GM21723 (cell line): ENCODE measurements at regions not wholly inside any gene's neighbourhood (a gene's known extent, or its start where the extent isn't known, plus 50 kb on each side); places are given as distances from the start of the nearest gene placed in this dataset.
"Not testable (repeated sequence)": the region's sequence is repeated elsewhere in the genome, so short reads cannot be mapped to it uniquely, and the experiment has no call there.

Experiments used
- ATAC-seq: cut with Tn5 transposase; IDR thresholded peaks from one replicate; pipeline ENCODE4 v1.9.1; 2021; ENCODE audit warnings: mild to moderate bottlenecking, moderate library complexity; ENCODE audit not compliant: unreplicated experiment

DNA sequence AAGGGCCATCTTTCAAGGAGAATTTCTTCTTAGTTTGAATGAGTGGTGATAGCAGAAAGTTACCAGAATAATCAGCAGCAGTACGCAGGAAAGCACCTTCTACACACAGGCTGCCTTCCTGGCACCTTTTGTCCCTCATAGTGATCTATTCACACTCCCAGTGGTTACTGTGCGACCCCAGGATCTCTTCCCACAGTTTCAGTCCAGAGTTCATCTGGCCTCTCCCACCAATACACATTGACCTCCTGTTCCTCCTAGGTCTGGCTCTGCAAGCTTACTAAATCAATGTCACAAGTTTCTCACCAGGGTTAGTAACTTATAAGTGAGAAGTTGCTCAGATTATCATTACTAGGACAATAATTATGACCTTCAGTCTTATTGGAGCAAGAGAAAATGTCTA, 99.1 kb upstream of the PIK3R1 start:
- no peak for ATAC-seq

DNA sequence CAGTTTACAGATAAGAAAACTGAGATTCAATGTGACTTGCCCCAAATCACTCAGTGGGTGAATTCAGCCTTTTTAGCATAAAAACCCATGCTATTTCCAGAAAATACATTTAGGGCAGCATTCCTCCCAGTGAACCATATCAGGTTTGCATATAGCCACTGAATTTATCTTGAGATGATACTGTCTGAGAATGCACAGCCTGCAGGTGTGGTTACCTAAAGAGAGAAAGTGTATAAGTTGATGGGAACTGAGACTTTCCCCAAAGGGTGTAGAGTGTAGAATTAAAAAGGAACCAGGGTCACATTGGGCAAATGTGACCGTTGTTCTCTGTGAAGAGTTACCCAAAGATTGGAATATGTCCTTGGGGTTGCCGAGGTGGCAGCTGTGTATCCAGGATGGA, 100.0 kb upstream of the PIK3R1 start:
- ATAC-seq: no peak

DNA sequence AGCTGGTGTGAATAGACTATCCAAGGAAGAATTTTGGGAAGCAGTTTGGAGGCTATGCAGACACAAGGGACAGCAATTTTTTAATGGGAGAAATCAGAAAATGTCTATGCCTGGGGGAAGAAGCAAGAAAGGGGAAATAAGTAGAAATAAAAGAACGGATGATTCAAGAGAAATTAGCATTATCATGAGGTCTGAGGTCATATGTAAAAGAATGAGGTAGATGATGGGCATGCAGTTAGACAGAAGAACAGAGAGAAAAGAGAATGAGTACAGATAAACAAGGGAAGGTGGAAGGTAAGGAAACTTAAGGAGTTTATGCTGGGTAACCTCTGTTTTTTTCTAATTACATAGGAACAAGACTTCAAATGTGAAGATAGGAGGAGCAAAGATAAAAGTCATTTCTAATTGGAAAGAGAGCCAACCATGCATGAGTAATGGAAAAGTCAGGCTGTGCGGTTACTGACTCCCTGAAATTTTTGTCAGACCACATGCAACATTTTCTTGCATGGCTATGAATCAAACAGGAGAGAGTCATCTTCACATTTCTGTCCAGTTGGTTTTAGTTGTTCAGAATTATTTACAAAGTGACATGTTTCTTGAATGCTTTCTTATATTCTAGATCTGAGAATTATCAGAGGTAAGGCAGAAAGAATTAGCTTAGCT, 101.0 kb upstream of the PIK3R1 start:
- no peak for ATAC-seq

DNA sequence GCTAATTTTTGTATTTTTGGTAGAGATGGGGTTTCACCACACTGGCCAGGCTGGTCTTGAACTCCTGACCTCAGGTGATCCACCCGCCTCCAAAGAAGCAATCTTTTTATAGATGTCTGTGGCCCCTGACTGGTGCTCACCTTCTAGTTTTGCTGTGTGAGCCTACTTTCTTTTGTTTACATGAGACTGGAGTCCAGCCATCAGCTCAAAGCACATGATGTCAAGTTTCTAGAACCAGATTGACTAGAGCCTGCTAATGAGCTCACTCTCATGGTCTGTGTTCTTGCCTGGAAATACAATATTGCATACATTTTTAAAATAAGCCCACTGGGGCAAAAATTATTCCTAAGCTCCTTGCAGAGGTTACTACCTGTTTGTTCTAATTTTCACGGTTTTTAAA, 102.9 kb upstream of the PIK3R1 start:
- ATAC-seq: no peak

DNA sequence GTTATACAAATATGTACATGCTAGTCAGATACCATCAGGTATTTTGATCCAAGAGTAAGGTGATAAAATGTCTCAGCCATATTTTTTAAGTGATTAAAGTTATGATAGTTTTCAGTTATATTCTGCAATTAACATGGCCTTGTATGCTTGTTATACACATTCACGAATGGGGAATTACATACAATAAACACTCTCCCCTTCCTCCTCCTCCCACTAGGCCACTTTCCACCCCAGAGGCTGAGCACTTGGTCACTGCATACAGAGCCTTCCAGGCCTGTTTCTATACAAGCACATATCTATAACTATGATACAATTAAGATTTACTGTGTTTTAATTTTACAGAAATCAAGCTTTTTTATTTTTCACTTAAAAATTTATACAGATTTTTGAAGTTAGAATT, 104.7 kb upstream of the PIK3R1 start:
- no peak for ATAC-seq

DNA sequence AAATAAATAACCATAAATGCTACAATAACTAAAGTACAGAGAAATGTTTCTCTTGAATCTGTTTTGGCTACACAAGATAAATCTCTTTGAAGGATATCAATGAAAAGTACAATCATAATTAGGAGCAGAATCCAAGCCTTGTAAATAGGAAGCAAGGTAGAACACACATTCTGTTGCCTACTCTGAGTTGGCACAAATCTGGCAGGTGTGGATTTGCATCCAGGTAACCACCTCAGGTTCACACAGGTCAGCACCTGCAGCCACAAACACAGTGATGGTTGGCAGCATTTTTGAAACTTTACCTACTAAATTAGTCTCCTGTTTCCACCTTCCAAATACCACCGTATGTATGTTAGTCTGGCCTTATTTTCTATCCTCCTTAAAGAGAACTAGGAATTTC, 105.3 kb upstream of the PIK3R1 start:
- no peak for ATAC-seq

DNA sequence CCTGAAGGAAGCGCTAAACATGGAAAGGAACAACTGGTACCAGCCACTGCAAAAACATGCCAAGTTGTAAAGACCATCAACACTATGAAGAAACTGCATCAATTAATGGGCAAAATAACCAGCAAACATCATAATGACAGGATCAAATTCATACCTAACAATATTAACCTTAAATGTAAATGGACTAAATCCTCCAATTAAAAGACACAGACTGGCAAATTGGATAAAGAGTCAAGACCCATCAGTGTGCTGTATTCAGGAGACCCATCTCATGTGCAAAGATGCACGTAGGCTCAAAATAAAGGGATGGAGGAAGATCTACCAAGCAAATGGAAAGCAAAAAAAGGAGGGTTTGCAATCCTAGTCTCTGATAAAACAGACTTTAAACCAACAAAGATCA, 111.3 kb upstream of the PIK3R1 start:
- ATAC-seq: not testable (repeated sequence)

DNA sequence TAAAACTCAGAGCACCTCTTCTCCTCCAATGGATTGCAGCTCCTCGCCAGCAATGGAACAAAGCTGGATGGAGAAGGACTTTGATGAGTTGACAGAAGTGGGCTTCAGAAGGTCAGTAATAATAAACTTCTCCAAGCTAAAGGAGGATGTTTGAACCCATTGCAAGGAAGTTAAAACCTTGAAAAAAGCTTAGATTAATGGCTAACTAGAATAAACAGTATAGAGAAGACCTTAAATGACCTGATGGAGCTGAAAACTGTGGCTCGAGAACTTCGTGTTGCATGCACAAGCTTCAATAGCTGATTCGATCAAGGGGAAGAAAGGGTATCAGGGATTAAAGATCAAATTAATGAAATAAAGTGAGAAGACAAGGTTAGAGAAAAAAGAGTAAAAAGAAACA, 112.3 kb upstream of the PIK3R1 start:
- ATAC-seq: not testable (repeated sequence)

DNA sequence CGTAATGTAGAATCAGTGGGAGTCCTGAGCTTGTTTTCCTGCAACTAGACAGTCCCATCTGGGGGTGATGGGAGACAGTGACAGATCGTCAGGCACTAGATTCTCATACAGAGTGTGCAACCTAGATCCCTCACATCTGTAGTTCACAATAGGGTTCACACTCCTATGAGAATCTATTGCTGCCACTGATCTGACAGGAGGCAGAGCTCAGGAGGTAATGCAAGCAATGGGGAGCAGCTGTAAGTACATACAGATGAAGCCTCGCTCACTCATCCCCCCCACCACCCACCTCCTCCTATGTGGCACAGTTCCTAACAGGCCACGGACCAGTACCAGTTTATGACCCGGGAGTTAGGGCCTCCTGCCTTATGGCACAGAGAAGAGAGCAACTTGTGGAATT, 116.2 kb upstream of the PIK3R1 start:
- ATAC-seq: no peak

DNA sequence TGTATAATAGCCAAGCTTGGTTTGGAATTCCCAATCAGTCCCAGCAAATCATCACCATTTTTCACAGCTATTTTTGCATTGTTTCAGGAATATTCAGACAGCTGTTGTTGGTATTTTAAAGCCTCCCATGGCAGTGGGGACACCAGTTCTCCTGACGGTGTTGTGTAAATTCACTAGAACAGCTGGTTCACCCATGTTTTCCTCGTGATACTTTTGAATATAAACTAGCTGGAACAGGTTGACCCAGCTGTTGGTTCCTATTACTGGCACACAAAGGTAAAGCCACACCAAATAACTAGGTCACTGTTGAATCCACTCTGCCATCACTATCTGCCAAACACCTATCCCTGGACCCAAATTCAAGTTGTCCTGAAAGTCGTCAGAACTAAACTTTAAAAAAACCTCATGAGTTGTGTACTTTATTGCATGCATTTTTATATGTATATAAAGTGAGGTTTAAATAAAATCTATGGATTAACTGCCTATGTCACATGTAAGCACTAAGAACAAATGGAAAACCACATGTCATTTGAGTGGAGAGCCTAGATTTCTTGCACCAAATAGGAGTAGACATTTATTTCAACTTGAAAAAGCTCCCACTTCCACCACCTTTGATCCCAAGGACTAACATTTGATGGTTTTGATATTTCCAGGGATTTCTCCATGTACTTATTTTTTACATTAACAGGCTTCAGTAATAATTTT, 121.9 kb upstream of the PIK3R1 start:
- ATAC-seq: no peak

DNA sequence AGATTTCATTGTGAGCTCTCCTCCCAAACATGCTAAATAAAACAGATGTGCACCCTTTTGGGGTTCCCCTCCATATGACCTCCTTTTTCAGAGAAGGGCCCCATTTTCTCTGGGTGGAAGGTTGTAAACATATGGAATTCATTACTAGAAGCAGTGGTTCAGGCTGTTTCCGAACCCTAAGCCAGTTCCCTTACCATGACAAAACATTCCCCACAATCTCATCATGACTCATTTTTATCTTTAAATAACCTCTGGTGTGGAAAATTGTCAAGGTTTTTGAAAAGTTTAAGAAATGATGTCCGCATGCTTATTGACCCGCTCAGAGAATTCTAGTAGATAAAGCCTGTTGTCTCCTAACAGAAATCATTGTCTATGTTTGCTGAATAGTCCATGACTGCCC, 127.3 kb upstream of the PIK3R1 start:
- no peak for ATAC-seq

DNA sequence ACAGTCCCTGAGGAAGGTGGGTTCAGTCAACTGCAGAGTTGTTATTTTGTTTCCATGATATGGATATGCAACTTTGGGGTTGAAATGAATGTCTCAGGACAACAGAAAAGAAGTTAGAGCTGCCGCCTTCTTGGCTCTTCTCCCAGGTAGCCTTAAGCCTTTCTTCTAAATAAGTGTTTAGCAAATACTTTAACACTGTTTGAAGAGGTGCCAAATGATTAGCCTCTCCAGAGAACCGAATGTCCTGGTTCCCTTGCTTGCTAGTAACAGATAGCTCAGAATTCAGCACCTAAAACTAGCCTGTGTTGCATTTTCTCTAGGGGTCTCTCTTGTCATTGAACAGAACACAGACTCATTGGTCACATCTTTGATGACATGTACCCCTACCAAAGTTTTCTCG, 127.7 kb upstream of the PIK3R1 start:
- ATAC-seq: no peak

DNA sequence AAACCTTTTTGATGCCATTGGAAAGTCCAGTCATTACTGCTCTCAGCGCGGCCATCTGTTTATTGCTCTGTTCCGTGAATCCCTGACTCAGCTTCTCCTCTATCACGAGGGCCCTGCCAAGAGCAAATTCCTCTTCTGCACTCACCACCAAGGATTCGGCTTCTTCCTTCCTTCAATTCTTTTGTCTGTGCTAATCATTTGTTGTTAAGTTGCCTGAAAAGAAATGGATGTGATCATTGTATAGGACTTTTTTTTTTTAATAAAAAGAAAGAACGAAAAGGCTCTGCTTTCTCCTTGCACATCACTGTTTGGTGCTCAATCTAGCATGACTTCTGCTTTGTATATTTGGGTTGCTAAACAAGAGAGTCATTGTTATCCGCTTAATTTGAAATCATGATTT, 128.7 kb upstream of the PIK3R1 start:
- no peak for ATAC-seq

DNA sequence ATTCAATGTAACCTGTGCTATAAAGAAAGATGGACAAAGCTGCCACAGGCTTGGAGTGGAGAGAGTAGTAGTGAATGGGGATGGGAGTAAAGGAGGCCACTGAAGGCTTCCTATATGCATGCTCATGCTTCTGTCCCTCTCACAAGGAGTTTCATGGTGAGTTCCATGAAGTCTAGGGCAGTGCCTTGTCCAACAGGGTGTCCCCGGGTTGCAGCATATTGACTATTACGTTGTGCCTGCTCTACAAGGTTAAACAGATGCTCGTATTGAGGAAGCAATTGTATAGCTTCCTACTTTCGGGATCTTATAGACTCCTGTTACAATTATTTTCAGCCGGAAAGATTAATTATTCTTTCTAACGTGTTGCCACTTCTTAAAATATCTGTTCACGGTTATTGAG, 129.1 kb upstream of the PIK3R1 start:
- no peak for ATAC-seq

DNA sequence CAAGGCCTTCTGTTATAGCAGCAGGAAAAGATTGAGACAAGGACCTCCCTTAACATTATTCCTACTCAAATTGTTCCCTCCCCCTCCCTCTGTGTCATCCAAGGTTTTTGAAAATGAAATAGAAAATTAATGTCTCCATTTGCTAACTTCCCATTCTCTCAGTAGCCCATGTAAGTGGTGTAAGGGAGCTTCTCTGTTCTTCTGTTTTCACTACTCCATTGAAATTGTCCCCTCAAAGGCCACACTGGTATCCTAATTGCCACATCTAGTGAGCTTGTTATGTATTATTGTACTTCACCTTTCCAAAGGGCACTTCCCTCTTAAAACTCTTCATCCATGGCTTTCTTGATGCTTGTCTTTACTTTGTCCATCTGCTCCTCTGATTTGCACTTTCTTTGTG, 131.2 kb upstream of the PIK3R1 start:
- ATAC-seq: no peak

DNA sequence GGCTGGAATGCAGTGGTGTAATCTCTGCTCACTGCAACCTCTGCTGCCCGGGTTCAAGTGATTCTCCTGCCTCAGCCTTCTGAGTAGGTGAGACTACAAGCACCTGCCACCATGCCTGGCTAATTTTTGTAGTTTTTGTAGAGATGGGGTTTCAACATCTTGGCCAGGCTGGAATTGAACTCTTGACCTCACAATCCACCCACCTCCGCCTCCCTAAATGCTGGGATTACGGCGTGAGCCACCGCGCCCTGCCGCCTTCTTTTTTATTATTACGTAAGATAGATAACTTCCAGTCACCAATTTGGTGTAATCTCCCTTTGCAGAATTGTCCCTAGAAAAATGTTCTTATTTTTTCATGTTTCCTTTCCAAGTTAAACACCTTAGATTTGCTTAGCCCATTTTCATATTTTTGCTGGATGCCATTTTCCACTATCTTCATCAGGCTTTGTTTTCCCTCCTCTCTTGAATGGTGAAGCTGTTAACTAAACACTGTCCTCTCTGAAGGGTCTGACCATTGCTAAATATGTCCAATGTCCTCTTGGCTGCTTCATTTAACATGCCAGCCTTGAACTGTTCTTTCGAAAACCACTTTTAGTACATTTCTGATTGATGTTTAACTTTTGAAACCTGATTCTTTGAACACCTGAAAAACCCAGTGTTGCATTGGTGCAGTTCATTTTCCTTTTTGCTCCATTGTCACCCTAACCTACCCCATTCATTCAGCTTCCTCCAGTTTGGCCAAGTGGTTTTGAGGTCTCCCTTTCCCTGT, 135.1 kb upstream of the PIK3R1 start:
- no peak for ATAC-seq

DNA sequence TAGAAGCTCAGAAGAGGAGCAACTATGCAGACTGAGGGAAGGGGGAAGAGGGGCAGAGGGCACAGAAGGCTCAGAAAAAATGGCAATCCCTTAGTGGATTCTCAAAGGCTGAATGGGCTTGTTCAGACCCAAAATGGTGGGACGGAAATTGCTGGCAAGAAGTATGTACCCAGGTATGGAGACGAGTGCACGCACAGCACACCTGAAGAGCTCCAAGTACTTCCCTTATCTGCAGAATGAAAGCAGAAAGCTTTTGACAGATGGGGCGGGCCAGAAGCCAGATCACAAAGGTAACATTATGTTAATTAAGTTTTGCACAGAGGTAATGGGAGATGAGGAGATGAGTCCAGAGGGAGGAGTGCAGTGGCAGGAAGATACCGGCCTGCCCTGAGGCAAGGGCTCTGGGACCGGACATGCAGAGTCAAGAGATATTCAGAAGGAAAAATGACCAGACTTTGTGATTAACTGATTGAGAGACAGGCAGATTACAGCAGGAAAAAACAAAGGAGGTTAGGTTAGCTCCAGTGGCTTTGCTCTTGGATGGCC, 138.1 kb upstream of the PIK3R1 start:
- ATAC-seq: no peak

DNA sequence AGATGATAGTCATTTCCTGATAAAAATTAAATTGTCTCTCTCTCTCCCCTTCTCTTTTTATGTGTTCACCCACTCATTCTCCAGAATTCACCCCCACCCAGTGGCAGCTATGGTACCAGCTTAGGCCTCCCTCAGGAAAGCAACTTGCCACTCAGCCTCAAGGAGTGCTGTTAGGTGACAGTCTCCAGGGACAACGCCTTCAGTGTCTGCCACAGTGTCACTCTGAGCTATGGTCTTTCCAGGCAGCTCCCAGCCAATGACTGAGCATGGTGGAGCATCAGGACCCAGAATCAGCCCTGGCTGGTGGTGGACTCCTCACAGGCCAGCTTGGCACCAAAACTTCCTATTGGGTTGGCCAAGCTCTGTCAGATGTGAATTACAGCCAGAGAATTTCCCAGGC, 140.9 kb upstream of the PIK3R1 start:
- no peak for ATAC-seq

DNA sequence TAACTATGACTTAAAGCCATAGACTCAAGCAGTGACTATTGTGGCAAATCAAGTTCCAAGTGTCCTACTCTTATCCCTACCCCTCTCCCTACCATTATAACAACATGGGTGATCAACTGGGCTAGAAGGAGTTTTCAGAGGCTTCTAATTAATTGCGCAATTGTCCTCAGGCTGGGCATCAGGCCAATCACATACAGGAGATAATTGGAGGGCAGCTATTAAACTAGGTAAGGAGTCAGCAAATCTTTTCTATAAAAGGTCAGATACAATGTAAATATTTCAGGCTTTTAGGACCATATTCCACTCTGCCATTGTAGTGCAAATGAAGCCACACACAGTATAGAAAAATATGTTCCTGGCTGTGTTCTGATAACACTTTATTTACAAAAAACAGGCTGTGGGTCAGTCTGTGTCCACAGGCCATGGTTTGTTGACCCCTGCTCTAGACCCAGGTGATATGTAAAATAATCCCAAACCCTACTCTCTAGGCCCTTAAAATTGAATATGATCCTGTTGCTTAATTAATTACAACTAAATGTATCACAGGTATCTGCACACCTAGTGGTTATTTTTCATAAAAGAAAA, 141.4 kb upstream of the PIK3R1 start:
- no peak for ATAC-seq

DNA sequence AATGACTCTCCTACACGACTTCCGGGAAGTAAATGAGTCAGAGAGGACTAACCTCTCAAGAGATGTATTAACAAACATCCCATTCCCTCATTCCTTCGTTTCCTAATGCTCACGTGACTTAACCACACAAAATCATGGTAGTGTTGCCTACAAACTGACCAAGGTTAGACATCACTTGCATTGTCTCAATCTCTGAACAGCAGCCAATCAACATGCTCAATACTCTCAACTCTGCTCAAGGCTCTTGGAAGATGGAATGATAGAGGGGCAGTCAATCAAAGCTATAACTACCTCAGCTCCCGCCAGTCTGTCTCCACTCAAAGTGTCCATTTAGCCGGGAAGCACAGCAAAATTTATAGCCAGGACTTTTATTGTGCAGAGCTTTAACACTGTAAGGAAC, 143.8 kb upstream of the PIK3R1 start:
- ATAC-seq: no peak

DNA sequence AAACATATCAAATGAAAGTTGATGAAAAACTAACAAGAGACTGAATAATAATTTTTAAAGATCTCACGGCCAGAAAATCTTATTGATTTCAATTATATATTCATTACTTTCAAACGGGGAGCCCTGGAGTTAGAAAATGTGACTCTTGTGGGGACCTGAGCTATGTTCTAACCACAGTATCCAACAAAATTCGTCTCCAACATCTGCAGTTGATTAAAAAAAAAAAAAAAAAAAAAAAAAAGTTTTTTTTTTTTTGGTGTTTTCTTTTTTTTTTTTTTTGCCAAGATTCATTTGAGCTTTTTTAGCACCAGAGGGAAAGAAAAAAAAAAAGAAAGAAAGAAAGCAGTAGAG, 144.3 kb upstream of the PIK3R1 start:
- no peak for ATAC-seq
